ENCODE measurements at regions not wholly inside any gene's neighbourhood (a gene's known extent, or its start where the extent isn't known, plus 50 kb on each side); places are given as distances from the start of the nearest gene placed in this dataset.

DNA sequence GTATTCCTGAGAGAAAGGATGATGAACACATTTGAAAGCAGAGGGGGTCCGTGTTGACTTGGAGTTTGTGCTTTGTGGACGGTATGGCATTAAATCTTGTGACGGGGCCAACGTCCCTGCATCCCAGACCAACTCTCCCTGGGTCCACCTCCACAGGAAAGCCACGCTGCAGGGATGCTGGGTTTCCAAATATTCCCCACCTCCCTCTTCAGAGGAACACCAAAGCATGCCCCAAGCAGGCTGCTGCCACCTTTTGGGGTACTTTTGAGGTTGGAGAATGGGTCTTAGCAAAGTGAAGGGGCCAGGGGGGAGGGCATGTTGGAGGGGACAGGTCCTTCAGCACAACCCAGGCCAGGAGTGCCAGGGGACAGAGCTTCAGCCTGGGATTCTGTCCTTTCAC, 504.4 kb downstream of the TCERG1L start:
- no peak for DNase-seq

- DNase-seq = no peak
Observed at GRCh38 chr10:130807721-130808120, 503.8 kb downstream of the TCERG1L start.

DNA sequence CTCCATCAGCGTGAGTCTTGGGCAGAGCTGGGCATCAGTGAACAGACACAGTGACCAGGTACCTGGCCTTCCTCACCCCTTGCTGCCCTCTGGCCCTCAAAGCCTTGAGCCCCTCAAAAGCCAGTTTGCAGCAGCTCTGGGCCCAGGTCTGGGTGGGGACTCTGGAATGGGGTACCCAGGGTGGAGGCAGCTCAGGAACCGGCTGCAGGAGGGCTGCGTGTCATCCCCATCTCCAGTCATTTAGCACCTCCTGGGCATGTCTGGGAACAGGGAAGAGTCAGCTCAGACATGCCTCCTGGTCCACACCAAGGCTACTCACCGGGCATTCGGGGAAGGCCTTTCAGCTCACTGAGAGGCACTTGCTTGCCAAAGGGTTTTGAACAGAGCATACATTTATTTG, 503.3 kb downstream of the TCERG1L start:
- no peak for DNase-seq

- no peak for DNase-seq
Observed at GRCh38 chr10:130808686-130809085, 502.8 kb downstream of the TCERG1L start.

DNA sequence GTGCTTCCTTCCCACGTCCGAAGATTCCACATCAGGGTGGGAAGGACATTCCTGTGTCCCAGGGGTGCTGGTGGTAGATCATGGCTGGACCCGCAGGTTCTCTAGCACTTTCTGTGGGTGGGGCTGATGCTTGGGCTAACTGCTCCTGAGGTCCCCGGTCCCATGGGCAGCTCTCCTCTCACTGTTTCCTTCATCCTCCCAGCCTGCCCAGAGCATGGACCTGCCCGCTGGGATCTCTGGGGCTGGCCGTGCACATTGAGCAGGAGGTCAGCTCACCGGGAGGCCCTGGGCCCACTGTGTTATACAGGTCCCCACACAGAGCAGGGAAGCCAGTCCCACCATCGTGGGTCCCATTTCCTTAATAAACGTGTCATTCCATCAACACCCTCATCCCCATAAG, 502.3 kb downstream of the TCERG1L start:
- no peak for DNase-seq

DNA sequence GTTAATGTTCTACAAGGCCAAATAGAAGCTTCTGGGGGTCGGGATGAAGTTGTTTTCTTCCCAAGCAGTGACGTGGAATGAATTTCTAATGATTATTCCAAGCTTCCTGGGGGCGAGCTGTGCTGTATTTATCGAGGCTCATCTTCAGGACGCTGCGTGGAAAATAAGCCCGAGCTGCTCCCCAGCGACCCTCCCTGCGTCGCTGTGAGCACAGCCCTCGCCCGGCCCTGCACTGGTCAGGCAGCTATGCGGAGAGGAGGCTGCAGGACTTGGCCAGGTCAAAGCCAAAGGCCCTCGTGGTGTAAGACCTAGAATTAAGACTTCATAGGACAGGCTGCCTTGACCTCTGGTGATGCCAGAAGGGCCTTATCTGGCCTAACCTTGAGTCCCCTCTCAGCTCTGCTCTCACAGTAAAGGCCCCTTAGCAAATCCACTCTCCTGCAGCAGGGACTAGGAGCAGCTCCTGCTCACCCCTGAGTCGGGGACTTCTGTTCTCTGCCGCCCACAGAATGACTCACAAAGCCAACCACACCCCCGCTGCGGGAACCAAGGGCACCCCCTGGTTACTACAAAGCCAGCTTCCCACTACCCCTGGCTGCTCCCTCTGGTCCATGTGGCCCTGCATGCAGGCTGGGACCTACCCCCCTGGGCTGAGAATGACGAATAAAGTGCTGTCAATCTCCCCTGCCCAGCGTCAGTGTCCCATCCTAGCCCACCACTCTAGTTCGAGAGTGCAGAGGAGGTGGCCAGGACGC, 501.6 kb downstream of the TCERG1L start:
- no peak for DNase-seq

GRCh38 chr10:130810856-130811255, 500.7 kb downstream of the TCERG1L start:
- no peak for DNase-seq

- DNase-seq = no peak
Observed at GRCh38 chr10:130812381-130813148, 499.0 kb downstream of the TCERG1L start.

- no peak for DNase-seq
Observed at GRCh38 chr10:130814610-130815009, 496.9 kb downstream of the TCERG1L start.

DNA sequence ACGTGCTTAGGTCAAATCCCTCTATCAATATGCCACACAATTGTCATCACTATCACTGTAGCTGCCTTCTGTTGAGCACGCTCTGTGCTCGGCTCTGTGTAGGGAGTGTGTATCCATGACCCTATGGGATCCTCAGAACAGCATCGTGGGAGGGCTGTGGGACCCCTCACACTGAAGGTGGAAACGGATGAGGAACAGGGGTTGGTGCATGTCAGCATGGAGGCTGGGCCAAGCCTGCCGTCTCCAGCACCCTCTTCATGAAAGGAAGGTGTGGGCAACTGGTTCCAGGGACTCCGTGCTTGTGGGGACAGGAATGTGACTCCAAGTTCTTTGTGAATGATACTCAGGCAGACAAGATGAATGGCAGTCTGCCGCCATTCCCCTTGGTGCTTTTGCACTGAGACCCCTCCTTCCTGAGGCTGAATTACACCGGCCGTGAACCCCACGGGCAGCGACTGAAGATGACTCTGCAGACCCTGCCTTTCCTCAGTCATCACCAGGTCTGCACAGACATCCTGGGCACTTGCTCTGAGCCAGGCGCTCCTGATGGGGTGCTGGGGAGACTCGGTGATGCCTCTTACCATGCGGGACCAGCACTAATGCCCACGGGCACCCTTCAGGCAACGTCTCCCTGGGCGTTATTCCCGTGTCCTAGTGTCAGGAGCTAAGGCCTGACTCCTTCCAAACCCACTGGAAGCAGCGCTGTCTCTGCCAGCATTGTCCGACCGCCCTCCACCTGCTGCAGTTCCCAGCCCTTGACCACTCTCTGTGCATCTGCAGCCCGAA, 495.2 kb downstream of the TCERG1L start:
- DNase-seq = no peak

- DNase-seq = no peak
Observed at GRCh38 chr10:130817046-130817624, 494.4 kb downstream of the TCERG1L start.

GRCh38 chr10:130817674-130818073, 493.8 kb downstream of the TCERG1L start:
- DNase-seq = no peak

DNA sequence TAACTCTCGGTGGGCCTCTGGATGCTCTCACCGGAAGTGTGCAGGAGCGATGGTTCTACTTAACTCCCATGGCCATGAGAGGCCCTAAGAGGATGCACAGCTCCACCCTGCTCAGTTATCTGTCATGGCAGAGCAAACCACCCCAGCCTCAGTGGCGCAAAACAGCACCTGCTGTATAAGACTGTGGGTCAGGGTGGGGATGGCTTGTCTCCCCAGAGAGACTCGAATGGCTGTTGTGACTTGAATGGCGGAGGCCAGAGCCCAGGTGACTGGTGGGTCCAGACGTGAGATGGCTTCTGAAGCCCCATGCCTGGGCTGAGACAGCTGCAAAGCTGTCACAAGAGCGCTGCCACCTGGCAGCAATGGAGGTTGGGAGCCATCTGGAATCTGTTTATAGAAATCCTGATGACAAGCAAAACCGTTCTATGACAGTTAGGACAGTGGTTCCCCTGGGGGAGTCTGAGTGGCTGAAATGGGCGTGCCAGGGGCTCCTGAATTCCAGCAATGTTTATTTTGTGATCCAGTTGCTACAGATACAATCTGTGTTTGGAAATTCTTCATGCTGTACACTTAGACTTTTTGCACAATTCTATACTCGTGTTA, 490.5 kb downstream of the TCERG1L start:
- no peak for DNase-seq

GRCh38 chr10:130824230-130825014, 487.1 kb downstream of the TCERG1L start:
- no peak for DNase-seq

GRCh38 chr10:130833596-130833995, 477.9 kb downstream of the TCERG1L start:
- no peak for DNase-seq

- no peak for DNase-seq
Observed at GRCh38 chr10:130834170-130834569, 477.4 kb downstream of the TCERG1L start.

- no peak for DNase-seq
Observed at GRCh38 chr10:130834573-130834972, 476.9 kb downstream of the TCERG1L start.

DNA sequence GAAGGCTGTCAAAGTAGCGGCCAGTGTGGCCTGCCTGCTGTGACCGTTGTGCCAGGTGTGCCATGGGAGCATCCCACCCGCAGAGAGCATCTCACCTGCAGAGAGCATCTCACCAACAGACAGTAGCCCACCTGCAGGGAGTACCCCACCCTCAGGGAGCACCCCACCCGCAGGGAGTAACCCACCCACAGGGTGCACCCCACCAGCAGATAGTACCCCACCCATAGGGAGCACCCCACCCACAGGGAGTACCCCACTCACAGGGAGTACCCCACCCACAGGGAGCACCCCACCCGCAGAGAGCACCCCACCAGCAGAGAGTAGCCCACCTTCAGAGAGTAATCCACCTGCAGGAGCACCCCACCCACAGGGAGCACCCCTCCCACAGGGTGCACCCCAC, 476.5 kb downstream of the TCERG1L start:
- no peak for DNase-seq

- no peak for DNase-seq
Observed at GRCh38 chr10:130836344-130836743, 475.2 kb downstream of the TCERG1L start.

- no peak for DNase-seq
Observed at GRCh38 chr10:130843051-130843653, 468.4 kb downstream of the TCERG1L start.

DNA sequence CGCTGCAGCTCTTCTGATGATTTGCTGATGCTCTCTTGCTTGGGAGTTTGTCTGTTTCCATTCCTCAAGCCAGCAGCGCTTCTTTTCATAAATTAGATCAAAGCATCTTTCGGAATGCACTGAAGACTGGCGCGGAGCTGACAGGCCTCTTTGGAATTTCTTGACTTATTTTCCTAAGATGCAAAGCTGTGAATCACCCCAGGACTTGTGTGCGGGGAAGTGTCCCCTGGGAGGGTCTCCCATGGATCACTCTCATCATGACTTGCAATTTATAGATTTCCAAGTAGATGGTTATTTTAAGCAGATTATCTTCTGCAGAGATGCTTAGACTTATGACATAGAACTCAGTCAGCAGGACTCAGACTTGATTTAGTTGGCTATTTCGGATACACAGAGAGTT, 467.2 kb downstream of the TCERG1L start:
- DNase-seq = no peak

All from T-helper 9 cell (primary cell).